ENCODE measurements at regions not wholly inside any gene's neighbourhood (a gene's known extent, or its start where the extent isn't known, plus 50 kb on each side); places are given as distances from the start of the nearest gene placed in this dataset.

- H2AFZ ChIP-seq (ENCODE audit: control insufficient read depth, low read length): no peak overlapping the region
- no peak for DNase-seq (ENCODE audit: low read depth, low spot score)
- no peak overlapping the region for H3K27ac ChIP-seq (ENCODE audit: control insufficient read depth, insufficient read depth, low read length)
- no peak overlapping the region for H3K4me3 ChIP-seq (ENCODE audit: control insufficient read depth in 2 of 3, extremely low read depth in 1 of 3, insufficient read depth in 2 of 3, low read depth in 1 of 3, low read length in 3 of 3)
- no peaks in the 10 kb centered on the region for H3K36me3 ChIP-seq (ENCODE audit: control insufficient read depth in 2 of 2, extremely low read depth in 1 of 2, insufficient read depth in 2 of 2, low read length in 2 of 2)
- no peaks in the 10 kb centered on the region for H3K9me3 ChIP-seq (ENCODE audit: control insufficient read depth, low read depth, low read length)
- no peak overlapping the region for H3K9ac ChIP-seq (ENCODE audit: control insufficient read depth, extremely low read depth, insufficient read depth, low read length)
- H3K79me2 ChIP-seq (ENCODE audit: control insufficient read depth, insufficient read depth, low read length): no peaks in the 10 kb centered on the region
- no peaks in the 10 kb centered on the region for H3K27me3 ChIP-seq (ENCODE audit: control insufficient read depth, extremely low read depth, insufficient read depth, low read length)
- dilution Hi-C loops (cut with MboI; ENCODE audit: extremely low pct_ligation_motif_present, low sequenced_read_pairs): no loop called here
- no peaks in the 10 kb centered on the region for H3K9me1 ChIP-seq (ENCODE audit: control insufficient read depth, extremely low read depth, insufficient read depth, low read length)
- H3K4me2 ChIP-seq (ENCODE audit: control insufficient read depth, extremely low read depth, insufficient read depth, low read depth, low read length): no peak overlapping the region
- H3K4me1 ChIP-seq (ENCODE audit: control insufficient read depth, extremely low read depth, insufficient read depth, low read length): no peaks in the 10 kb centered on the region
- no peak for FAIRE-seq
- H4K20me1 ChIP-seq (ENCODE audit: control insufficient read depth, extremely low read depth, insufficient read depth, low read length): no peaks in the 10 kb centered on the region
- TF ChIP-seq EZH2 (IDR thresholded peaks at IDR 0.05; ENCODE audit: low read length) (no peak), CTCF (optimal IDR thresholded peaks at IDR 0.05 in 1 of 3, IDR thresholded peaks at IDR 0.05 in 1 of 3, conservative IDR thresholded peaks at IDR 0.05 in 1 of 3; ENCODE audit: extremely low read depth in 1 of 3, insufficient read depth in 2 of 3, low read length in 3 of 3) (no peak)
Observed at GRCh38 chr9:7546261-7546660, 253.3 kb downstream of the DMAC1 start.

GRCh38 chr9:7545371-7546165 lies 254.0 kb downstream of the DMAC1 start:
- no peak overlapping the region for H3K4me3 ChIP-seq (ENCODE audit: control insufficient read depth in 2 of 3, extremely low read depth in 1 of 3, insufficient read depth in 2 of 3, low read depth in 1 of 3, low read length in 3 of 3)
- H3K9ac ChIP-seq (ENCODE audit: control insufficient read depth, extremely low read depth, insufficient read depth, low read length): no peak overlapping the region

More at GRCh38 chr9:7545371-7546165, 254.0 kb downstream of the DMAC1 start:
- no peak for TF ChIP-seq EZH2 (IDR thresholded peaks at IDR 0.05; ENCODE audit: low read length)
- TF ChIP-seq CTCF (optimal IDR thresholded peaks at IDR 0.05 in 1 of 3, IDR thresholded peaks at IDR 0.05 in 1 of 3, conservative IDR thresholded peaks at IDR 0.05 in 1 of 3; ENCODE audit: extremely low read depth in 1 of 3, insufficient read depth in 2 of 3, low read length in 3 of 3): no peak
- Histone ChIP-seq H2AFZ (ENCODE audit: control insufficient read depth, low read length) (no peak overlapping the region), H3K4me1 (ENCODE audit: control insufficient read depth, extremely low read depth, insufficient read depth, low read length) (no peaks in the 10 kb centered on the region), H3K36me3 (ENCODE audit: control insufficient read depth in 2 of 2, extremely low read depth in 1 of 2, insufficient read depth in 2 of 2, low read length in 2 of 2) (no peaks in the 10 kb centered on the region), H3K9me1 (ENCODE audit: control insufficient read depth, extremely low read depth, insufficient read depth, low read length) (no peaks in the 10 kb centered on the region), H3K9me3 (ENCODE audit: control insufficient read depth, low read depth, low read length) (no peaks in the 10 kb centered on the region), H3K27me3 (ENCODE audit: control insufficient read depth, extremely low read depth, insufficient read depth, low read length) (no peaks in the 10 kb centered on the region), H3K79me2 (ENCODE audit: control insufficient read depth, insufficient read depth, low read length) (no peaks in the 10 kb centered on the region), H4K20me1 (ENCODE audit: control insufficient read depth, extremely low read depth, insufficient read depth, low read length) (no peaks in the 10 kb centered on the region), H3K27ac (ENCODE audit: control insufficient read depth, insufficient read depth, low read length) (no peak overlapping the region), H3K4me2 (ENCODE audit: control insufficient read depth, extremely low read depth, insufficient read depth, low read depth, low read length) (no peak overlapping the region)
- dilution Hi-C loops (cut with MboI; ENCODE audit: extremely low pct_ligation_motif_present, low sequenced_read_pairs): no loop called here
- no peak for DNase-seq (ENCODE audit: low read depth, low spot score)
- FAIRE-seq: no peak

Data from keratinocyte (primary cell).